ENCODE measurements at regions not wholly inside any gene's neighbourhood (a gene's known extent, or its start where the extent isn't known, plus 50 kb on each side); places are given as distances from the start of the nearest gene placed in this dataset.
"Not testable (repeated sequence)": the region's sequence is repeated elsewhere in the genome, so short reads cannot be mapped to it uniquely, and the experiment has no call there.

GRCh38 chr3:84717894-84718293 is 240.9 kb upstream of the CADM2 start:
- TF ChIP-seq ZFX (IDR thresholded peaks at IDR 0.05) (no peak), CTCF (conservative IDR thresholded peaks at IDR 0.05) (no peak)
- no peak overlapping the region for H3K27ac ChIP-seq

- no peak overlapping the region for H3K27ac ChIP-seq
- TF ChIP-seq CTCF (conservative IDR thresholded peaks at IDR 0.05) (no peak), ZFX (IDR thresholded peaks at IDR 0.05) (no peak)
Observed at GRCh38 chr3:84724877-84725276, 233.9 kb upstream of the CADM2 start.

GRCh38 chr3:84727616-84728015 is 231.2 kb upstream of the CADM2 start:
- no peak for TF ChIP-seq ZFX (IDR thresholded peaks at IDR 0.05)
- no peak for TF ChIP-seq CTCF (conservative IDR thresholded peaks at IDR 0.05)
- H3K27ac ChIP-seq, result no peak overlapping the region

GRCh38 chr3:84734731-84735130 is 224.1 kb upstream of the CADM2 start:
- not testable (repeated sequence) for H3K27ac ChIP-seq

- TF ChIP-seq ZFX (IDR thresholded peaks at IDR 0.05) (no peak), CTCF (conservative IDR thresholded peaks at IDR 0.05) (no peak)
- H3K27ac ChIP-seq, result no peak overlapping the region
Observed at GRCh38 chr3:84738086-84738485, 220.7 kb upstream of the CADM2 start.

GRCh38 chr3:84742915-84743425 is 215.8 kb upstream of the CADM2 start:
- TF ChIP-seq ZFX (IDR thresholded peaks at IDR 0.05), result no peak
- no peak for TF ChIP-seq CTCF (conservative IDR thresholded peaks at IDR 0.05)
- H3K27ac ChIP-seq, result no peak overlapping the region

- TF ChIP-seq ZFX (IDR thresholded peaks at IDR 0.05) (no peak), CTCF (conservative IDR thresholded peaks at IDR 0.05) (no peak)
- H3K27ac ChIP-seq, result no peak overlapping the region
Observed at GRCh38 chr3:84744130-84744529, 214.7 kb upstream of the CADM2 start.

- H3K27ac ChIP-seq, result no peak overlapping the region
- no peak for TF ChIP-seq CTCF (conservative IDR thresholded peaks at IDR 0.05)
- no peak for TF ChIP-seq ZFX (IDR thresholded peaks at IDR 0.05)
Observed at GRCh38 chr3:84755860-84756259, 202.9 kb upstream of the CADM2 start.
